Fibroblast of lung (primary cell): ENCODE measurements at regions not wholly inside any gene's neighbourhood (a gene's known extent, or its start where the extent isn't known, plus 50 kb on each side); places are given as distances from the start of the nearest gene placed in this dataset.
"Not testable (repeated sequence)": the region's sequence is repeated elsewhere in the genome, so short reads cannot be mapped to it uniquely, and the experiment has no call there.

Experiments used
- DNase-seq, 2 donors: peaks; one replicate each; pipeline versions ENCODE4 v3.0.0 to v3.0.0-alpha.2; 2010; ENCODE audit warnings: low read depth in 2 of 2
- H2AFZ ChIP-seq: 2 replicates; pipeline ENCODE4 v1.5.1; 2012; ENCODE audit warnings: low read length, control low read depth, inconsistent platforms
- H3K27ac ChIP-seq: 2 replicates; pipeline ENCODE4 v1.5.1; 2011; ENCODE audit warnings: low read length, control low read depth; ENCODE audit not compliant: insufficient read depth
- H3K27me3 ChIP-seq: 2 replicates; pipeline ENCODE4 v1.5.1; 2011; ENCODE audit warnings: mild to moderate bottlenecking, low read length; ENCODE audit not compliant: control insufficient read depth, insufficient read depth
- H3K36me3 ChIP-seq: 2 replicates; pipeline ENCODE4 v1.5.1; 2011; ENCODE audit warnings: low read length; ENCODE audit not compliant: control insufficient read depth, insufficient read depth
- H3K4me1 ChIP-seq: 2 replicates; pipeline ENCODE4 v1.5.1; 2011; ENCODE audit warnings: low read length; ENCODE audit not compliant: control insufficient read depth, insufficient read depth; ENCODE audit errors: extremely low read depth
- H3K4me2 ChIP-seq: 2 replicates; pipeline ENCODE4 v1.5.1; 2011; ENCODE audit warnings: low read length, control low read depth; ENCODE audit not compliant: insufficient read depth; ENCODE audit errors: extremely low read depth
- H3K4me3 ChIP-seq, 4 experiments: fragments of 200-600 bp in 1 of 4; sonication (generic) in 1 of 4; replicated peaks in 1 of 4; 2 replicates each; pipeline ENCODE4 v1.5.1; 2011 to 2016; ENCODE audit warnings: low read length in 4 of 4, low read depth in 3 of 4, mild to moderate bottlenecking in 3 of 4, control low read depth in 2 of 4, inconsistent platforms in 1 of 4, mixed read lengths in 1 of 4; ENCODE audit not compliant: insufficient read depth in 1 of 4; ENCODE audit errors: control extremely low read depth in 1 of 4
- H3K79me2 ChIP-seq: 2 replicates; pipeline ENCODE4 v1.5.1; 2012; ENCODE audit warnings: mild to moderate bottlenecking, low read length, inconsistent platforms; ENCODE audit not compliant: control insufficient read depth, insufficient read depth
- H3K9ac ChIP-seq: 2 replicates; pipeline ENCODE4 v1.5.1; 2011; ENCODE audit warnings: mild to moderate bottlenecking, low read length, control low read depth; ENCODE audit not compliant: insufficient read depth
- H3K9me3 ChIP-seq: 2 replicates; pipeline ENCODE4 v1.5.1; 2012; ENCODE audit warnings: low read depth, low read length; ENCODE audit not compliant: control insufficient read depth, insufficient read depth
- H4K20me1 ChIP-seq: 2 replicates; pipeline ENCODE4 v1.5.1; 2011; ENCODE audit warnings: low read length; ENCODE audit not compliant: control insufficient read depth, insufficient read depth; ENCODE audit errors: extremely low read depth
- EZH2 ChIP-seq: IDR thresholded peaks from 2 replicates; pipeline ENCODE4 v1.5.1; 2012; ENCODE audit warnings: low read length, control low read depth, mild to moderate bottlenecking; ENCODE audit errors: missing control alignments
- TF ChIP-seq, protein P1 (sequence below), 2 donors: IDR thresholded peaks in 1 of 2; conservative IDR thresholded peaks in 1 of 2; 1 replicate in 1 of 2; 2 replicates in 1 of 2; pipeline ENCODE4 v1.5.1; 2011 to 2012; ENCODE audit warnings: low read length in 2 of 2, control low read depth in 1 of 2, inconsistent platforms in 1 of 2, low read depth in 1 of 2, mild to moderate bottlenecking in 1 of 2

DNA sequence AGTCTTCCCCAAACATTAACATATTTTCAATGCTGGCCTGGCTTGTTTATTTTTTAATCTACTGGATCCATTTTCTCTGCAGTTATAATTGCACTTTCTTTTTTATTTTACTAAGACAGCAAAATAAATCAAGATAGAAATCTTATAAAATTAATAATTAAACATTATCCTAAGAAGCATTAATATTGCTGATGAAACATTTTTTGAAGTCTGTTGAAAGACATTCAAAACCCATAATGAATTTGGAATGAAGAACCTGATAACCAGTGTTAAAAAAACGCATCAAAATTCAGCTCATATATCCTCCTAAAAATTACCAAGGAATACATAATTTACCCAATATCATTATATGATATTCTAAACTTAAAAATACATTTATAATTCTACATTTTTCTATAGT is 675.7 kb upstream of the PRMT6 start:
- Histone ChIP-seq H3K4me1 (no peaks in the 10 kb centered on the region), H3K27me3 (no peaks in the 10 kb centered on the region), H4K20me1 (no peaks in the 10 kb centered on the region), H3K36me3 (no peaks in the 10 kb centered on the region), H3K9ac (no peak overlapping the region), H3K4me2 (no peak overlapping the region), H3K4me3 (no peak overlapping the region), H2AFZ (no peak overlapping the region), H3K27ac (no peak overlapping the region), H3K9me3 (no peaks in the 10 kb centered on the region), H3K79me2 (no peaks in the 10 kb centered on the region)
- no peak for DNase-seq
- TF ChIP-seq, protein P1, sequence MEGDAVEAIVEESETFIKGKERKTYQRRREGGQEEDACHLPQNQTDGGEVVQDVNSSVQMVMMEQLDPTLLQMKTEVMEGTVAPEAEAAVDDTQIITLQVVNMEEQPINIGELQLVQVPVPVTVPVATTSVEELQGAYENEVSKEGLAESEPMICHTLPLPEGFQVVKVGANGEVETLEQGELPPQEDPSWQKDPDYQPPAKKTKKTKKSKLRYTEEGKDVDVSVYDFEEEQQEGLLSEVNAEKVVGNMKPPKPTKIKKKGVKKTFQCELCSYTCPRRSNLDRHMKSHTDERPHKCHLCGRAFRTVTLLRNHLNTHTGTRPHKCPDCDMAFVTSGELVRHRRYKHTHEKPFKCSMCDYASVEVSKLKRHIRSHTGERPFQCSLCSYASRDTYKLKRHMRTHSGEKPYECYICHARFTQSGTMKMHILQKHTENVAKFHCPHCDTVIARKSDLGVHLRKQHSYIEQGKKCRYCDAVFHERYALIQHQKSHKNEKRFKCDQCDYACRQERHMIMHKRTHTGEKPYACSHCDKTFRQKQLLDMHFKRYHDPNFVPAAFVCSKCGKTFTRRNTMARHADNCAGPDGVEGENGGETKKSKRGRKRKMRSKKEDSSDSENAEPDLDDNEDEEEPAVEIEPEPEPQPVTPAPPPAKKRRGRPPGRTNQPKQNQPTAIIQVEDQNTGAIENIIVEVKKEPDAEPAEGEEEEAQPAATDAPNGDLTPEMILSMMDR (conservative IDR thresholded peaks at IDR 0.05 in 1 of 2, IDR thresholded peaks at IDR 0.05 in 1 of 2; ENCODE audit: low read depth in 1 of 2, low read length in 2 of 2), result no peak
- no peak for TF ChIP-seq EZH2

DNA sequence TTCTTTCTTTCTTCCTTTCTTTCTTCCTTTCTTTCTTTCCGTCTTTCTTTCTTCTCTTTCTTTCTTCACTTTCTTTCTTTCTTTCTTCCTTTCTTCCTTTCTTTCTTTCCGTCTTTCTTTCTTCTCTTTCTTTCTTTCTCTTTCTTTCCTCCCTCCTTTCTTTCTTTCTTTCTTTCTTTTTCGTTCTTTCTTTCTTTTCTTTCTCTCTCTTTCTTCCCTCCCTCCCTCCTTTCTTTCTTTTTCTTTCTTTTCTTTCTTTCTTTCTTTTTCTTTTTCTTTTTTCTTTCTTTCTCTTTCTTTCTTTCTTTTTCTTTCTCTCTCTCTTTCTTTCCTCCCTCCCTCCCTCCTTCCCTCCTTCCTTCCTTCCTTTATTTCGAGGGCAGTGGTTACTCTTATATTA is 667.3 kb upstream of the PRMT6 start:
- H3K4me1 ChIP-seq, H3K9me3 ChIP-seq, DNase-seq, H4K20me1 ChIP-seq, H3K79me2 ChIP-seq, H2AFZ ChIP-seq, H3K9ac ChIP-seq, H3K4me3 ChIP-seq, H3K27me3 ChIP-seq, H3K4me2 ChIP-seq, H3K36me3 ChIP-seq, H3K27ac ChIP-seq: not testable (repeated sequence)

DNA sequence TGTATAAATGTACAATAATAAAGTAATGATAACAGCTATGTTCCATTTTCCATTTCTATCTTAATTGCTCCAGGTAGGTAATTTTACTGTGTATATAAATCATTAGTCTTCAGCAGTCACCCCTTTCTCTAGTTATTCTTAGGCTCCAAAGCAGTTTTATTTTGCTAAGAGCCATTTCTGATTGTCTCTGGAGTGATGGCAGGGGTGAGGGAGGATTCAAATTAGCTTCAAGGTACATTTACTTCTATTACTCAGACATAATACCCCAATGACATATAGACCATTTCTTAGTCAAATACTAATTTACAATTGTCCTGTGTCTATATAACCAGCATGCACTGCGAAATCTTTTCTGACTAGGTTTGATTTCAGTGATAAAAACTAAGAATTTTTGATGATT is 663.4 kb upstream of the PRMT6 start:
- H3K27me3 ChIP-seq, result no peaks in the 10 kb centered on the region
- H4K20me1 ChIP-seq, result no peaks in the 10 kb centered on the region
- no peak for DNase-seq
- H3K79me2 ChIP-seq, result no peaks in the 10 kb centered on the region
- no peak overlapping the region for H3K9ac ChIP-seq
- no peak overlapping the region for H3K4me3 ChIP-seq
- H3K9me3 ChIP-seq, result no peaks in the 10 kb centered on the region
- no peak overlapping the region for H3K27ac ChIP-seq
- TF ChIP-seq EZH2, result no peak
- TF ChIP-seq, protein P1 (conservative IDR thresholded peaks at IDR 0.05 in 1 of 2, IDR thresholded peaks at IDR 0.05 in 1 of 2; ENCODE audit: low read depth in 1 of 2, low read length in 2 of 2), result no peak
- no peaks in the 10 kb centered on the region for H3K36me3 ChIP-seq
- H2AFZ ChIP-seq, result no peak overlapping the region
- H3K4me2 ChIP-seq, result no peak overlapping the region
- H3K4me1 ChIP-seq, result no peaks in the 10 kb centered on the region

DNA sequence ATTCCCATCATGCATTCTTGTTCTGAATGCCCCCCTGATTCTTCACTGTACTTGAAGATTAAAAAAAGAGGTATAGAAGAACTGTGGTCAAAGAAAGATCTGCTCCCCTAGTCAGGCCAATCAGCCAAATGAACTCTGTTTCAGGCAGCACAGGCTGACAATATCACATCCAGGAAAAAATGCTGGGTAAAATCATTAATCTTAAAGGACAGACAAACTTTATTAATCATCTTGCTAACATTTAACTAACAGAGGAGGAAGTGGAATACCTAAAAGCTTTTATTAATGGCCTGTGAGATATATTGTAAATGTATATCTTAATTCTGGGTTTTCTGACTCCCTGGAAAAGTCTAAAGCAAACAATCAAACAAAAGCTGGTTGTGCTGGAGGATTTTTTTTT is 660.5 kb upstream of the PRMT6 start:
- Histone ChIP-seq H2AFZ (no peak overlapping the region), H3K4me2 (no peak overlapping the region), H3K9ac (no peak overlapping the region), H3K36me3 (no peaks in the 10 kb centered on the region), H3K4me3 (no peak overlapping the region), H3K79me2 (no peaks in the 10 kb centered on the region), H4K20me1 (no peaks in the 10 kb centered on the region), H3K27me3 (no peaks in the 10 kb centered on the region), H3K4me1 (no peaks in the 10 kb centered on the region), H3K9me3 (no peaks in the 10 kb centered on the region), H3K27ac (no peak overlapping the region)
- no peak for DNase-seq
- TF ChIP-seq, protein P1 (conservative IDR thresholded peaks at IDR 0.05 in 1 of 2, IDR thresholded peaks at IDR 0.05 in 1 of 2; ENCODE audit: low read depth in 1 of 2, low read length in 2 of 2), result no peak
- TF ChIP-seq EZH2, result no peak
